EL (cell line): ENCODE measurements at regions not wholly inside any gene's neighbourhood (a gene's known extent, or its start where the extent isn't known, plus 50 kb on each side); places are given as distances from the start of the nearest gene placed in this dataset.

Experiments used
- DNase-seq: peaks from one replicate; pipeline ENCODE4 v3.0.0-alpha.2; 2016

GRCh38 chr5:1704676-1705075 lies 95.0 kb downstream of the MRPL36 start:
- no peak for DNase-seq

GRCh38 chr5:1704266-1704665 lies 95.4 kb downstream of the MRPL36 start:
- DNase-seq: no peak

- no peak for DNase-seq
These were observed 96.1 kb downstream of the MRPL36 start for GRCh38 chr5:1703352-1704050.

GRCh38 chr5:1702318-1702717 lies 97.3 kb downstream of the MRPL36 start:
- no peak for DNase-seq

- DNase-seq: no peak
These were observed 97.8 kb downstream of the MRPL36 start for GRCh38 chr5:1701884-1702283.

- DNase-seq: no peak
These were observed 98.3 kb downstream of the MRPL36 start for GRCh38 chr5:1701216-1701864.

GRCh38 chr5:1699394-1699793 lies 100.2 kb downstream of the MRPL36 start:
- DNase-seq: no peak

- DNase-seq: no peak
These were observed 100.9 kb downstream of the MRPL36 start for GRCh38 chr5:1698589-1699316.

GRCh38 chr5:1692381-1692780 lies 107.3 kb downstream of the MRPL36 start:
- no peak for DNase-seq

GRCh38 chr5:1687301-1687970 lies 112.2 kb downstream of the MRPL36 start:
- no peak for DNase-seq

- no peak for DNase-seq
These were observed 113.4 kb downstream of the MRPL36 start for GRCh38 chr5:1686016-1686802.

GRCh38 chr5:1685066-1685465 lies 114.6 kb downstream of the MRPL36 start:
- no peak for DNase-seq

GRCh38 chr5:1681955-1682354 lies 117.7 kb downstream of the MRPL36 start:
- DNase-seq: no peak

- no peak for DNase-seq
These were observed 126.5 kb downstream of the MRPL36 start for GRCh38 chr5:1673042-1673677.

- no peak for DNase-seq
These were observed 127.2 kb downstream of the MRPL36 start for GRCh38 chr5:1672396-1672795.

- no peak for DNase-seq
These were observed 128.3 kb downstream of the MRPL36 start for GRCh38 chr5:1671351-1671750.

GRCh38 chr5:1670351-1670750 lies 129.3 kb downstream of the MRPL36 start:
- DNase-seq: peak; percentile 18

- DNase-seq: no peak
These were observed 130.1 kb downstream of the MRPL36 start for GRCh38 chr5:1669276-1670155.

GRCh38 chr5:1668141-1668721 lies 131.4 kb downstream of the MRPL36 start:
- DNase-seq: no peak

GRCh38 chr5:1667648-1668140 lies 131.9 kb downstream of the MRPL36 start:
- no peak for DNase-seq
